ENCODE measurements at regions not wholly inside any gene's neighbourhood (a gene's known extent, or its start where the extent isn't known, plus 50 kb on each side); places are given as distances from the start of the nearest gene placed in this dataset.
"Not testable (repeated sequence)": the region's sequence is repeated elsewhere in the genome, so short reads cannot be mapped to it uniquely, and the experiment has no call there.

DNA sequence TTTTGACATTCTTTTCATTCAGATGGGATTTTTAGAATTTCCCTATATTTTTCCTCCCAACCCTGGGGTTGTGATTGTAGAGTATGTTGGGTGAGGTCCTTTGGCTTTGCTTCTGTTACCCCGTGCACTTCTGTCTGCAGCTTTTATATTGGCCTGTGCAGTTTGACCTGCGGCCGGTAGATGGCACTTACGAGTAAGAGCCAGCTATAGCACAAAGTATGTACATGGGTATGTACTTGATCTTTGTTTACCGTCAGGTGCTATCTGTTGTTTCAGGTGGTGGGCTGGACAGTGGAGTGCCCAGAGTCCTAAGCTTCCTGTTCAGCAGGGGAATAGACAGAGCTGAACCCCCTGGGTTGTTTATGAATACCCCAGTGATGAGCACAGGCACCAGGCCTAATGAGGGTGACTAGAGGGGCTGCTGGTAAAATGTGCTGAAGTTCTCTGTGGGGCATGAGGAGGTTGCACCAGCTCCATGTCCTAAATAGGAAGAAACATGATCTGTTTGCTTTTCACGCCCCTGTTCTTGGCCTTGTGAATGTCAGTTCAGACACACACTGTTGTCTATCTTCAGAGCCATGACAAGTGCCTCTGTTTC lies 58.9 kb upstream of the THUMPD2 start:
- in situ Hi-C loops (cut with MboI; ENCODE audit: low sequenced_read_pairs) = no loop called here

DNA sequence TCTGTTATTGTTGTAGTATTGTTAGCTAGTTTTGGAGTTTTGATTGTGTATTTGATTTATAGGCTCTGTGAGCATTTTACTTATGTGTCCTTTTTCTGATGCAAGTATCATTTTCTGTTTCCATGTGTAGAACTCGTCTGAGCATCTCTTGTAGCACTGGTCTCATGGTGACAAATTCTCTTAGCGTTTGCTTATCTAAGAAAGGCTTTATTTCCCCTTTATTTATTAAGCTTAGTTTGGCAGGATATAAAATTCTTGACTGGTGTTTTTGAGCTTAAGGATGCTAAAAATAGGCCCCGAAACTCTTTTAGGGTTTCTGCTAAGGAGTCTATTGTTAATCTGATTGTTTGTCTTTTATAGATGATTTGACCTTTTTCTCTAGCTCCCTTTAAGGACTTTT lies 57.6 kb upstream of the THUMPD2 start:
- in situ Hi-C loops (cut with MboI; ENCODE audit: low sequenced_read_pairs) = no loop called here

DNA sequence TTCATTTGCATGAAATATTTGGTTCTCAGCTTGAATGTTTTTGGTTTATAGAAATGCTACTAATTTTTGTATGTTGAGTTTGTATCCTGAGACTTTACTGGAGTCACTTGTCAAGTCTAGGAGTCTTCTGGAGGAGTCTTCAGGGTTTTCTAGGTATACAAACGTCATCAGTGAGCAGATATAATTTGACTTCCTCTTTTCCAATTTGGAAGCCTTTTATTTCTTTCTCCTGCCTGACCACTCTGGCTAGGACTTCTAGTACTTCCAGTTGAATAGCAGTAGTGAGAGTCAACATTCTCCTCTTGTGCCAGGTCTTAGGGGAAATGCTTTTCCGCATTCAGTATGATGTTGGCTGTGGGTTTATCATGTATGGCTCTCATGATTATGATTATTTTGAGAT lies 55.4 kb upstream of the THUMPD2 start:
- in situ Hi-C loops (cut with MboI; ENCODE audit: low sequenced_read_pairs) = no loop called here

DNA sequence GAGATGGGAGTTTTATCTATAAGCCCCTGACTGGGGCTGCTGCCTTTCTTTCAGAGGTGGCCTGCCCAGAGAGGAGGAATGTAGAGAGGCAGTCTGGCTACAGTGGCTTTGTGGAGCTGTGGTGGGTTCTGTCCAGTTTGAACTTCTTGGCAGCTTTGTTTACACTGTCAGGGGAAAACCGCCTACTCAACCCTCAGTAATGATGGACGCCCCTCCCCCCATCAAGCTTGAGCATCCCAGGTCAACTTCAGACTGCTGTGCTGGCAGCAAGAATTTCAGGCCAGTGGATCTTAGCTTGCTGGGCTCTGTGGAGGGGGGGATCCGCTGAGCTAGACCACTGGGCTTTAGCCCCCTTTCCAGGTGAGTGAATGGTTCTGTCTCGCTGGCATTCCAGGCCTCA lies 51.6 kb upstream of the THUMPD2 start:
- in situ Hi-C loops (cut with MboI; ENCODE audit: low sequenced_read_pairs) = not testable (repeated sequence)
